SK-N-MC (cell line): ENCODE measurements at regions not wholly inside any gene's neighbourhood (a gene's known extent, or its start where the extent isn't known, plus 50 kb on each side); places are given as distances from the start of the nearest gene placed in this dataset.

ENCODE experiments used
- EZH2 ChIP-seq: fragments of 200-600 bp; sonication (generic); IDR thresholded peaks from one replicate; pipeline ENCODE4 v1.6.1; 2017; ENCODE audit warnings: antibody characterized with exemption
- FOXP2 ChIP-seq: optimal IDR thresholded peaks from 2 replicates; pipeline ENCODE3; 2011; ENCODE audit warnings: mild to moderate bottlenecking, moderate library complexity; ENCODE audit not compliant: insufficient read depth; ENCODE audit errors: extremely low read length, control extremely low read depth
- POLR2AphosphoS5 ChIP-seq: IDR thresholded peaks from 2 replicates; pipeline ENCODE4 v1.6.1; 2012; ENCODE audit warnings: mild to moderate bottlenecking, low read depth, low read length, borderline replicate concordance

GRCh38 chr7:10211861-10212260, 761.8 kb upstream of the PHF14 start:
- TF ChIP-seq POLR2AphosphoS5 (no peak), FOXP2 (no peak), EZH2 (no peak)
